Panc1 (cell line): ENCODE measurements at regions not wholly inside any gene's neighbourhood (a gene's known extent, or its start where the extent isn't known, plus 50 kb on each side); places are given as distances from the start of the nearest gene placed in this dataset.

Experiments
- ATAC-seq: fragments of 200-7000 bp; cut with Tn5 transposase; 2 replicates; pipeline ENCODE4 v1.9.1; 2020; ENCODE audit warnings: mild to moderate bottlenecking, moderate library complexity
- BruUV-seq: library from RNA; stranded (reverse); fragments of 400-500 nt; replicated peaks from 2 replicates; lab custom pipeline; 2021; lab: Mats Ljungman, UMichigan
- CTCF ChIA-PET: fragments of 300-600 bp; sonication (Branson Sonifier 250); formaldehyde crosslinking; loops from one replicate; lab custom pipeline; 2022; ENCODE audit warnings: antibody characterized with exemption; lab: Charles Lee
- POLR2A ChIA-PET: fragments of 300-600 bp; sonication (Branson Sonifier 250); formaldehyde crosslinking; loops from one replicate; lab custom pipeline; 2022; ENCODE audit warnings: antibody characterized with exemption; lab: Charles Lee
- DNase-seq: peaks from one replicate; pipeline ENCODE4 v3.0.0-alpha.2; 2010; ENCODE audit warnings: low read depth, low spot score
- H3K27ac ChIP-seq: 2 replicates; pipeline ENCODE4 v1.5.1; 2011; ENCODE audit warnings: mild to moderate bottlenecking, low read length, inconsistent platforms
- H3K27me3 ChIP-seq: fragments of 200-500 bp; sonication (Bioruptor generic); 2 replicates; pipeline ENCODE4 v1.6.0; 2014; ENCODE audit warnings: low read length, inconsistent platforms; ENCODE audit not compliant: control insufficient read depth, insufficient read depth
- H3K36me3 ChIP-seq: fragments of 200-500 bp; sonication (Bioruptor generic); 2 replicates; pipeline ENCODE4 v1.5.1; 2014; ENCODE audit warnings: inconsistent platforms, mild to moderate bottlenecking, low read length, moderate library complexity; ENCODE audit not compliant: control insufficient read depth, insufficient read depth
- H3K4me1 ChIP-seq: 2 replicates; pipeline ENCODE4 v1.5.1; 2011; ENCODE audit warnings: inconsistent platforms, mild to moderate bottlenecking, low read length, moderate library complexity; ENCODE audit not compliant: control insufficient read depth, insufficient read depth
- H3K4me3 ChIP-seq, 2 experiments: 2 replicates each; pipeline ENCODE4 v1.5.1; 2011 to 2012; ENCODE audit warnings: low read depth in 2 of 2, low read length in 2 of 2, mild to moderate bottlenecking in 2 of 2, inconsistent platforms in 1 of 2, moderate library complexity in 1 of 2
- H3K9me3 ChIP-seq: fragments of 200-500 bp; sonication (Bioruptor generic); 2 replicates; pipeline ENCODE4 v1.5.1; 2014; ENCODE audit warnings: low read depth, mild to moderate bottlenecking, inconsistent platforms, low read length, moderate library complexity; ENCODE audit not compliant: control insufficient read depth, insufficient read depth
- POLR2AphosphoS5 ChIP-seq: IDR thresholded peaks from 2 replicates; pipeline ENCODE4 v1.6.1; 2012; ENCODE audit warnings: mild to moderate bottlenecking, low read depth, low read length, moderate library complexity
- SIN3A ChIP-seq: IDR thresholded peaks from 2 replicates; pipeline ENCODE4 v1.6.1; 2012; ENCODE audit warnings: low read depth, mild to moderate bottlenecking, low read length, moderate library complexity, borderline replicate concordance; ENCODE audit not compliant: insufficient read depth
- TCF7L2 ChIP-seq: IDR thresholded peaks from 2 replicates; pipeline ENCODE4 v1.6.1; 2011; ENCODE audit warnings: mild to moderate bottlenecking, low read depth, low read length, inconsistent platforms
- in situ Hi-C: cut with HindIII; loops from 2 replicates; pipeline ENCODE4 v1.10.0; 2016; ENCODE audit warnings: low sequenced_read_pairs, low pct_unique_long_range_greater_than_20kb
- intact Hi-C: fragments of 100-400 bp; cut with micrococcal nuclease; formaldehyde crosslinking; loops from one replicate; pipeline ENCODE4 v1.10.0; 2022; ENCODE audit not compliant: unreplicated experiment
- TF ChIP-seq, protein P1 (sequence below), 2 experiments: IDR thresholded peaks; 2 replicates each; pipeline ENCODE4 v1.6.1; 2011 to 2012; ENCODE audit warnings: low read depth in 2 of 2, control low read depth in 1 of 2, low read length in 1 of 2, mild to moderate bottlenecking in 1 of 2, moderate library complexity in 1 of 2; ENCODE audit not compliant: insufficient read depth in 1 of 2
- TF ChIP-seq, protein P2 (sequence below): fragments of 450-650 bp; IDR thresholded peaks from 2 replicates; pipeline ENCODE4 v1.5.1; 2017; ENCODE audit warnings: mild to moderate bottlenecking

DNA sequence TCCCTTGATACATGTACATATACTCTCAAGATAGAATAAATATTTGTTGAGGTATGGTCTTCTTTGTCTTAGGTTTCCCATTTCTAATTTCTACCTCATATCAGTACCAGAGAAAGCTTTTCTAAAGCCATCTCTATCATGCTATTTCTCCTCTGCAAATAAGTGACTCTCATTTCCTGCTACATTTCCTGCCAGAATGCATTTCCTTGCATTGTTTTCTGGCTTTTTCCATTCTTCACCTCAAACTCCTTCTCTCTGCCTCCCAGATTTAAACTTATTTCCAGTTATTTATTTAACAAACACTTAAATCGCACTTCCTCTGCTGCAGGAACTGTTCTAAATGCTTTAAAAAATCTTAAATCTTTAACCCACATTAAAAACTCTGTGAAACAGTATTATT, 74.4 kb upstream of the STMND1 start:
- no peak overlapping the region for H3K4me3 ChIP-seq
- CTCF ChIA-PET, result no interaction called here
- no peak for ATAC-seq

DNA sequence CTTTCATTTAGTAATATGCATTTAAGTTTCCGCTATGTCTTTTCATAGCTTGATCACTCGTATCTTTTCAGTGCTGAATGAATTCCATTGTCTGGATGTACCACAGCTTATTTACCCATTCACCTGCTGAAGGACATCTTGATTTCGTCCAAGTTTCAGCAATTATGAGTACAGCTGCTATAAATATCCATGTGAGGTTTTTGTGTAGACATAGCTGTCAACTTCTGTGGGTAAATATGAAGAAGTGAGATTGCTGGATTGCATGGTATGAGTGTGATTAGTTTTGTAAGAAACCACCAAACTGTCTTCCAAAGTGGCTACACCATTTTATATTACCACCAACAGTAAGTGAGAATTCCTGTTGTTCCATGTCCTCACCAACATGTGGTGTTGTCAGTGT, 79.2 kb upstream of the STMND1 start:
- H3K27me3 ChIP-seq, result peaks cover 2% of the 10 kb centered on the region; the same call in 1 of the 2 replicates
- no peaks in the 10 kb centered on the region for H3K4me1 ChIP-seq
- no peaks in the 10 kb centered on the region for H3K9me3 ChIP-seq
- H3K4me3 ChIP-seq, result no peak overlapping the region
- ATAC-seq (no peak), DNase-seq (no peak)
- intact Hi-C loops (no loop called here), in situ Hi-C loops (no loop called here)
- ChIA-PET CTCF (no interaction called here), POLR2A (no interaction called here)
- BruUV-seq, result no TSS peak
- TF ChIP-seq SIN3A, result no peak
- TF ChIP-seq TCF7L2, result no peak
- TF ChIP-seq, protein P1, sequence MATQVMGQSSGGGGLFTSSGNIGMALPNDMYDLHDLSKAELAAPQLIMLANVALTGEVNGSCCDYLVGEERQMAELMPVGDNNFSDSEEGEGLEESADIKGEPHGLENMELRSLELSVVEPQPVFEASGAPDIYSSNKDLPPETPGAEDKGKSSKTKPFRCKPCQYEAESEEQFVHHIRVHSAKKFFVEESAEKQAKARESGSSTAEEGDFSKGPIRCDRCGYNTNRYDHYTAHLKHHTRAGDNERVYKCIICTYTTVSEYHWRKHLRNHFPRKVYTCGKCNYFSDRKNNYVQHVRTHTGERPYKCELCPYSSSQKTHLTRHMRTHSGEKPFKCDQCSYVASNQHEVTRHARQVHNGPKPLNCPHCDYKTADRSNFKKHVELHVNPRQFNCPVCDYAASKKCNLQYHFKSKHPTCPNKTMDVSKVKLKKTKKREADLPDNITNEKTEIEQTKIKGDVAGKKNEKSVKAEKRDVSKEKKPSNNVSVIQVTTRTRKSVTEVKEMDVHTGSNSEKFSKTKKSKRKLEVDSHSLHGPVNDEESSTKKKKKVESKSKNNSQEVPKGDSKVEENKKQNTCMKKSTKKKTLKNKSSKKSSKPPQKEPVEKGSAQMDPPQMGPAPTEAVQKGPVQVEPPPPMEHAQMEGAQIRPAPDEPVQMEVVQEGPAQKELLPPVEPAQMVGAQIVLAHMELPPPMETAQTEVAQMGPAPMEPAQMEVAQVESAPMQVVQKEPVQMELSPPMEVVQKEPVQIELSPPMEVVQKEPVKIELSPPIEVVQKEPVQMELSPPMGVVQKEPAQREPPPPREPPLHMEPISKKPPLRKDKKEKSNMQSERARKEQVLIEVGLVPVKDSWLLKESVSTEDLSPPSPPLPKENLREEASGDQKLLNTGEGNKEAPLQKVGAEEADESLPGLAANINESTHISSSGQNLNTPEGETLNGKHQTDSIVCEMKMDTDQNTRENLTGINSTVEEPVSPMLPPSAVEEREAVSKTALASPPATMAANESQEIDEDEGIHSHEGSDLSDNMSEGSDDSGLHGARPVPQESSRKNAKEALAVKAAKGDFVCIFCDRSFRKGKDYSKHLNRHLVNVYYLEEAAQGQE (IDR thresholded peaks at IDR 0.05; ENCODE audit: insufficient read depth in 1 of 2, low read depth in 2 of 2, low read length in 1 of 2), result no peak
- TF ChIP-seq POLR2AphosphoS5, result no peak
- no peaks in the 10 kb centered on the region for H3K36me3 ChIP-seq
- H3K27ac ChIP-seq, result no peak overlapping the region

More for the DNA sequence above, 74.4 kb upstream of the STMND1 start:
- Histone ChIP-seq H3K9me3 (no peaks in the 10 kb centered on the region), H3K36me3 (no peaks in the 10 kb centered on the region), H3K4me1 (no peaks in the 10 kb centered on the region), H3K27ac (no peak overlapping the region), H3K27me3 (peaks cover 2% of the 10 kb centered on the region; the same call in 1 of the 2 replicates)
- TF ChIP-seq, protein P1 (IDR thresholded peaks at IDR 0.05; ENCODE audit: insufficient read depth in 1 of 2, low read depth in 2 of 2, low read length in 1 of 2), result no peak
- TF ChIP-seq TCF7L2, result no peak
- TF ChIP-seq, protein P2, sequence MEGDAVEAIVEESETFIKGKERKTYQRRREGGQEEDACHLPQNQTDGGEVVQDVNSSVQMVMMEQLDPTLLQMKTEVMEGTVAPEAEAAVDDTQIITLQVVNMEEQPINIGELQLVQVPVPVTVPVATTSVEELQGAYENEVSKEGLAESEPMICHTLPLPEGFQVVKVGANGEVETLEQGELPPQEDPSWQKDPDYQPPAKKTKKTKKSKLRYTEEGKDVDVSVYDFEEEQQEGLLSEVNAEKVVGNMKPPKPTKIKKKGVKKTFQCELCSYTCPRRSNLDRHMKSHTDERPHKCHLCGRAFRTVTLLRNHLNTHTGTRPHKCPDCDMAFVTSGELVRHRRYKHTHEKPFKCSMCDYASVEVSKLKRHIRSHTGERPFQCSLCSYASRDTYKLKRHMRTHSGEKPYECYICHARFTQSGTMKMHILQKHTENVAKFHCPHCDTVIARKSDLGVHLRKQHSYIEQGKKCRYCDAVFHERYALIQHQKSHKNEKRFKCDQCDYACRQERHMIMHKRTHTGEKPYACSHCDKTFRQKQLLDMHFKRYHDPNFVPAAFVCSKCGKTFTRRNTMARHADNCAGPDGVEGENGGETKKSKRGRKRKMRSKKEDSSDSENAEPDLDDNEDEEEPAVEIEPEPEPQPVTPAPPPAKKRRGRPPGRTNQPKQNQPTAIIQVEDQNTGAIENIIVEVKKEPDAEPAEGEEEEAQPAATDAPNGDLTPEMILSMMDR, result no peak
- TF ChIP-seq SIN3A, result no peak
- no peak for TF ChIP-seq POLR2AphosphoS5
- no TSS peak for BruUV-seq
- intact Hi-C loops, result no loop called here
- POLR2A ChIA-PET, result no interaction called here
- no peak for DNase-seq
- in situ Hi-C loops, result no loop called here
